Natural killer cell (primary cell): ENCODE measurements at regions not wholly inside any gene's neighbourhood (a gene's known extent, or its start where the extent isn't known, plus 50 kb on each side); places are given as distances from the start of the nearest gene placed in this dataset.

Experiments used
- ATAC-seq, 3 donors: fragments of 150-1000 bp in 2 of 3; fragments of 200-7000 bp in 1 of 3; cut with Tn5 transposase; 1 replicate in 1 of 3; 2 replicates in 2 of 3; pipeline ENCODE4 v1.10.0; 2021; ENCODE audit warnings: mild to moderate bottlenecking in 2 of 3, moderate library complexity in 2 of 3
- DNase-seq, 2 donors: peaks; one replicate each; pipeline versions ENCODE4 v3.0.0 to v3.0.0-alpha.2; 2013 to 2021; ENCODE audit warnings: mixed read lengths in 1 of 2
- H3K27ac ChIP-seq: one replicate; pipeline ENCODE4 v1.5.1; 2013; ENCODE audit warnings: mild to moderate bottlenecking, low read length
- H3K27me3 ChIP-seq: one replicate; pipeline ENCODE4 v1.6.1; 2013; ENCODE audit warnings: low read length; ENCODE audit not compliant: control insufficient read depth, insufficient read depth
- H3K36me3 ChIP-seq: one replicate; pipeline ENCODE4 v1.6.1; 2013; ENCODE audit warnings: low read length; ENCODE audit not compliant: control insufficient read depth, insufficient read depth
- H3K4me1 ChIP-seq: one replicate; pipeline ENCODE4 v1.6.1; 2013; ENCODE audit warnings: low read length; ENCODE audit not compliant: control insufficient read depth, insufficient read depth
- H3K4me3 ChIP-seq: one replicate; pipeline ENCODE4 v1.5.1; 2013; ENCODE audit warnings: low read length
- H3K9me3 ChIP-seq: one replicate; pipeline ENCODE4 v1.6.1; 2013; ENCODE audit warnings: low read length; ENCODE audit not compliant: control insufficient read depth, insufficient read depth
- H3K27ac Mint-ChIP-seq, 2 donors: one replicate each; pipeline ENCODE4 v1.8.0; 2022; ENCODE audit warnings: mild to moderate bottlenecking in 2 of 2, mixed read lengths in 2 of 2, moderate library complexity in 1 of 2
- H3K27me3 Mint-ChIP-seq, 2 donors: one replicate each; pipeline ENCODE4 v1.8.0; 2022; ENCODE audit warnings: low read depth in 2 of 2, mixed read lengths in 2 of 2
- H3K36me3 Mint-ChIP-seq: one replicate; pipeline ENCODE4 v1.8.0; 2022; ENCODE audit warnings: mixed read lengths
- H3K4me1 Mint-ChIP-seq, 2 donors: one replicate each; pipeline ENCODE4 v1.8.0; 2022; ENCODE audit warnings: mixed read lengths in 2 of 2
- H3K4me3 Mint-ChIP-seq: one replicate; pipeline ENCODE4 v1.8.0; 2022; ENCODE audit warnings: mild to moderate bottlenecking, moderate library complexity, mixed read lengths
- H3K9me3 Mint-ChIP-seq, 2 donors: one replicate each; pipeline ENCODE4 v1.8.0; 2022; ENCODE audit warnings: mixed read lengths in 2 of 2
- CTCF ChIP-seq: fragments of 200-600 bp; IDR thresholded peaks from one replicate; pipeline ENCODE4 v1.8.0; 2022; ENCODE audit warnings: antibody characterized with exemption
- WGBS: methylation state at CpG from one replicate; pipeline ENCODE4 v1.1.7; 2013; ENCODE audit warnings: missing lambda C conversion rate; ENCODE audit not compliant: insufficient coverage; 5-methylcytosine and 5-hydroxymethylcytosine counted together
- intact Hi-C: fragments of 100-400 bp; cut with micrococcal nuclease; formaldehyde crosslinking; loops from one replicate; pipeline ENCODE4 v1.14.2; 2022

GRCh38 chr4:12399781-12400180 lies 971.1 kb upstream of the HS3ST1 start:
- 12% methylated on average over 3 of the region's 4 CpGs for WGBS
- Histone ChIP-seq H3K4me3 (no peak overlapping the region), H3K9me3 (no peaks in the 10 kb centered on the region), H3K27ac (no peak overlapping the region), H3K27me3 (no peaks in the 10 kb centered on the region), H3K4me1 (no peaks in the 10 kb centered on the region), H3K36me3 (no peaks in the 10 kb centered on the region)
- intact Hi-C loops, result no loop called here
- Mint-ChIP-seq H3K4me1 (no peaks in the 10 kb centered on the region), H3K9me3 (peaks cover 15 to 21% of the 10 kb centered on the region in 2 donors), H3K4me3 (no peak overlapping the region), H3K27me3 (no peaks in the 10 kb centered on the region), H3K27ac (no peak overlapping the region), H3K36me3 (no peaks in the 10 kb centered on the region)
- ATAC-seq, result no peak
- TF ChIP-seq CTCF, result no peak
- no peak for DNase-seq

GRCh38 chr4:12393631-12394262 lies 965.1 kb upstream of the HS3ST1 start:
- H3K9me3 Mint-ChIP-seq, result peaks cover 6 to 9% of the 10 kb centered on the region in 2 donors
- Histone ChIP-seq H3K4me3 (no peak overlapping the region), H3K9me3 (no peaks in the 10 kb centered on the region), H3K36me3 (no peaks in the 10 kb centered on the region), H3K27ac (no peak overlapping the region), H3K4me1 (no peaks in the 10 kb centered on the region), H3K27me3 (no peaks in the 10 kb centered on the region)
- WGBS, result 83% methylated on average over 2 of the region's 2 CpGs
- no peak overlapping the region for H3K27ac Mint-ChIP-seq
- H3K27me3 Mint-ChIP-seq, result no peaks in the 10 kb centered on the region
- H3K4me3 Mint-ChIP-seq, result no peak overlapping the region
- no peak for TF ChIP-seq CTCF
- ATAC-seq, result no peak
- intact Hi-C loops, result no loop called here
- no peaks in the 10 kb centered on the region for H3K36me3 Mint-ChIP-seq
- H3K4me1 Mint-ChIP-seq, result no peaks in the 10 kb centered on the region
- DNase-seq, result no peak

GRCh38 chr4:12389604-12390003 lies 960.9 kb upstream of the HS3ST1 start:
- ATAC-seq, result no peak
- Mint-ChIP-seq H3K27ac (no peak overlapping the region), H3K36me3 (no peaks in the 10 kb centered on the region), H3K9me3 (peaks cover 2 to 8% of the 10 kb centered on the region in 2 donors), H3K27me3 (no peaks in the 10 kb centered on the region), H3K4me1 (no peaks in the 10 kb centered on the region), H3K4me3 (no peak overlapping the region)
- intact Hi-C loops, result no loop called here
- no peak overlapping the region for H3K4me3 ChIP-seq
- WGBS, result 92% methylated on average over 2 of the region's 2 CpGs
- no peak for TF ChIP-seq CTCF
- no peaks in the 10 kb centered on the region for H3K27me3 ChIP-seq
- H3K36me3 ChIP-seq, result no peaks in the 10 kb centered on the region
- no peaks in the 10 kb centered on the region for H3K4me1 ChIP-seq
- no peak for DNase-seq
- H3K27ac ChIP-seq, result no peak overlapping the region
- no peaks in the 10 kb centered on the region for H3K9me3 ChIP-seq

GRCh38 chr4:12382567-12382966 lies 953.9 kb upstream of the HS3ST1 start:
- ATAC-seq, result no peak
- Mint-ChIP-seq H3K27ac (no peak overlapping the region), H3K27me3 (no peaks in the 10 kb centered on the region), H3K36me3 (no peaks in the 10 kb centered on the region), H3K4me1 (no peaks in the 10 kb centered on the region), H3K4me3 (no peak overlapping the region), H3K9me3 (peaks cover 9 to 12% of the 10 kb centered on the region in 2 donors)
- 90% methylated on average over 1 of the region's 2 CpGs for WGBS
- Histone ChIP-seq H3K4me3 (no peak overlapping the region), H3K36me3 (no peaks in the 10 kb centered on the region), H3K9me3 (peaks cover 3% of the 10 kb centered on the region), H3K27me3 (no peaks in the 10 kb centered on the region), H3K27ac (no peak overlapping the region), H3K4me1 (no peaks in the 10 kb centered on the region)
- TF ChIP-seq CTCF, result no peak
- no peak for DNase-seq
- intact Hi-C loops, result no loop called here
